PFSK-1 (cell line): ENCODE measurements at regions not wholly inside any gene's neighbourhood (a gene's known extent, or its start where the extent isn't known, plus 50 kb on each side); places are given as distances from the start of the nearest gene placed in this dataset.

Source experiments
- FOXP2 ChIP-seq: optimal IDR thresholded peaks from 2 replicates; pipeline ENCODE3; 2011; ENCODE audit warnings: borderline replicate concordance, control low read depth, inconsistent platforms; ENCODE audit not compliant: insufficient read depth; ENCODE audit errors: extremely low read length, extremely low read depth
- POLR2AphosphoS5 ChIP-seq: IDR thresholded peaks from 2 replicates; pipeline ENCODE4 v1.6.1; 2012; ENCODE audit warnings: low read depth, mild to moderate bottlenecking, control low read depth, low read length, moderate library complexity
- REST ChIP-seq, 2 experiments: IDR thresholded peaks; 2 replicates each; pipeline versions ENCODE4 v1.6.1 to v1.8.0; 2011 to 2012; ENCODE audit warnings: low read depth in 2 of 2, low read length in 2 of 2, control low read depth in 1 of 2, inconsistent platforms in 1 of 2, mild to moderate bottlenecking in 1 of 2, moderate library complexity in 1 of 2; ENCODE audit not compliant: insufficient read depth in 1 of 2
- SIN3A ChIP-seq: IDR thresholded peaks from 2 replicates; pipeline ENCODE4 v1.6.1; 2012; ENCODE audit warnings: mild to moderate bottlenecking, low read length, moderate library complexity, borderline replicate concordance; ENCODE audit not compliant: insufficient read depth
- TAF1 ChIP-seq: IDR thresholded peaks from 2 replicates; pipeline ENCODE4 v1.6.1; 2012; ENCODE audit warnings: low read length, control low read depth, borderline replicate concordance; ENCODE audit not compliant: insufficient read depth

GRCh38 chr14:54117396-54117795, 160.8 kb upstream of the BMP4 start:
- TF ChIP-seq REST (IDR thresholded peaks at IDR 0.05; ENCODE audit: insufficient read depth in 1 of 2, low read depth in 2 of 2, low read length in 2 of 2) (no peak), TAF1 (no peak), POLR2AphosphoS5 (no peak), SIN3A (no peak), FOXP2 (no peak)
